ENCODE measurements at regions not wholly inside any gene's neighbourhood (a gene's known extent, or its start where the extent isn't known, plus 50 kb on each side); places are given as distances from the start of the nearest gene placed in this dataset.

GRCh38 chr18:40955351-40955750 lies 999.7 kb upstream of the PIK3C3 start:
- ChIA-PET CTCF (ENCODE audit: unreplicated experiment) (no interaction called here), POLR2A (no interaction called here)
- H3K4me1 ChIP-seq (ENCODE audit: insufficient read depth, low read length, poor library complexity, severe bottlenecking) = no peaks in the 10 kb centered on the region
- no peaks in the 10 kb centered on the region for H3K79me2 ChIP-seq (ENCODE audit: insufficient read depth, low read depth, low read length)
- no peaks in the 10 kb centered on the region for H3K9me2 ChIP-seq (ENCODE audit: insufficient read depth, low read length)
- no peak for DNase-seq (ENCODE audit: low spot score)
- BruUV-seq (replicated peaks) = no TSS peak
- no peaks in the 10 kb centered on the region for H4K20me1 ChIP-seq (ENCODE audit: insufficient read depth, low read length)
- no peak overlapping the region for H2AFZ ChIP-seq (ENCODE audit: low read length)
- H3K27ac ChIP-seq (ENCODE audit: low read depth, low read length, poor library complexity, severe bottlenecking) = no peak overlapping the region
- no peak for TF ChIP-seq CTCF (conservative IDR thresholded peaks at IDR 0.05; ENCODE audit: low read length)
- no peak for TF ChIP-seq EZH2phosphoT487 (IDR thresholded peaks at IDR 0.05; ENCODE audit: borderline replicate concordance, low read depth, low read length)
- H3K36me3 ChIP-seq (ENCODE audit: insufficient read depth, low read length) = no peaks in the 10 kb centered on the region
- intact Hi-C loops (cut with micrococcal nuclease; ENCODE audit: unreplicated experiment) = no loop called here
- no peak overlapping the region for H3K4me3 ChIP-seq (ENCODE audit: low read depth, low read length, poor library complexity, severe bottlenecking)
- no peaks in the 10 kb centered on the region for H3K9me3 ChIP-seq (ENCODE audit: low read length)
- no peak overlapping the region for H3K4me2 ChIP-seq (ENCODE audit: low read length)

GRCh38 chr18:40949114-40949950 lies 1005.7 kb upstream of the PIK3C3 start:
- Histone ChIP-seq H3K4me2 (ENCODE audit: low read length) (no peak overlapping the region), H2AFZ (ENCODE audit: low read length) (no peak overlapping the region), H4K20me1 (ENCODE audit: insufficient read depth, low read length) (no peaks in the 10 kb centered on the region), H3K4me3 (ENCODE audit: low read depth, low read length, poor library complexity, severe bottlenecking) (no peak overlapping the region), H3K4me1 (ENCODE audit: insufficient read depth, low read length, poor library complexity, severe bottlenecking) (no peaks in the 10 kb centered on the region), H3K9me3 (ENCODE audit: low read length) (no peaks in the 10 kb centered on the region), H3K79me2 (ENCODE audit: insufficient read depth, low read depth, low read length) (no peaks in the 10 kb centered on the region), H3K9me2 (ENCODE audit: insufficient read depth, low read length) (no peaks in the 10 kb centered on the region), H3K36me3 (ENCODE audit: insufficient read depth, low read length) (no peaks in the 10 kb centered on the region), H3K27ac (ENCODE audit: low read depth, low read length, poor library complexity, severe bottlenecking) (no peak overlapping the region)
- TF ChIP-seq CTCF (conservative IDR thresholded peaks at IDR 0.05; ENCODE audit: low read length) (no peak), EZH2phosphoT487 (IDR thresholded peaks at IDR 0.05; ENCODE audit: borderline replicate concordance, low read depth, low read length) (no peak)
- DNase-seq (ENCODE audit: low spot score) = no peak
- CTCF ChIA-PET (ENCODE audit: unreplicated experiment) = no interaction called here
- BruUV-seq (replicated peaks) = no TSS peak
- intact Hi-C loops (cut with micrococcal nuclease; ENCODE audit: unreplicated experiment) = no loop called here
- POLR2A ChIA-PET = no interaction called here

GRCh38 chr18:40944576-40944975 lies 1010.5 kb upstream of the PIK3C3 start:
- no peaks in the 10 kb centered on the region for H3K79me2 ChIP-seq (ENCODE audit: insufficient read depth, low read depth, low read length)
- H3K9me3 ChIP-seq (ENCODE audit: low read length) = no peaks in the 10 kb centered on the region
- H4K20me1 ChIP-seq (ENCODE audit: insufficient read depth, low read length) = no peaks in the 10 kb centered on the region
- H3K27ac ChIP-seq (ENCODE audit: low read depth, low read length, poor library complexity, severe bottlenecking) = no peak overlapping the region
- no peak for TF ChIP-seq CTCF (conservative IDR thresholded peaks at IDR 0.05; ENCODE audit: low read length)
- TF ChIP-seq EZH2phosphoT487 (IDR thresholded peaks at IDR 0.05; ENCODE audit: borderline replicate concordance, low read depth, low read length) = no peak
- no peak for DNase-seq (ENCODE audit: low spot score)
- intact Hi-C loops (cut with micrococcal nuclease; ENCODE audit: unreplicated experiment) = no loop called here
- H3K9me2 ChIP-seq (ENCODE audit: insufficient read depth, low read length) = no peaks in the 10 kb centered on the region
- H3K4me1 ChIP-seq (ENCODE audit: insufficient read depth, low read length, poor library complexity, severe bottlenecking) = no peaks in the 10 kb centered on the region
- ChIA-PET POLR2A (interaction anchor here (0.6 kb wide), 1 partner anchor 1214 kb away, joined by 3 read pairs; no protein-coding TSS in a partner anchor), CTCF (ENCODE audit: unreplicated experiment) (no interaction called here)
- no peak overlapping the region for H3K4me2 ChIP-seq (ENCODE audit: low read length)
- no peak overlapping the region for H2AFZ ChIP-seq (ENCODE audit: low read length)
- H3K36me3 ChIP-seq (ENCODE audit: insufficient read depth, low read length) = no peaks in the 10 kb centered on the region
- no peak overlapping the region for H3K4me3 ChIP-seq (ENCODE audit: low read depth, low read length, poor library complexity, severe bottlenecking)
- no TSS peak for BruUV-seq (replicated peaks)
